MM.1S (cell line): ENCODE measurements at regions not wholly inside any gene's neighbourhood (a gene's known extent, or its start where the extent isn't known, plus 50 kb on each side); places are given as distances from the start of the nearest gene placed in this dataset.

Source experiments
- EZH2 ChIP-seq: fragments of 300-600 bp; sonication (generic); optimal IDR thresholded peaks from 2 replicates; pipeline ENCODE3; 2017; ENCODE audit warnings: low read depth, mild to moderate bottlenecking, antibody characterized with exemption, low read length, mixed read lengths
- EZH2phosphoT487 ChIP-seq: fragments of 300-600 bp; sonication (generic); IDR thresholded peaks from 2 replicates; pipeline ENCODE4 v1.6.1; 2018; ENCODE audit warnings: antibody characterized with exemption, low read length
- TF ChIP-seq, protein P1 (sequence below): fragments of 300-600 bp; sonication (generic); IDR thresholded peaks from 2 replicates; pipeline ENCODE4 v1.5.1; 2016; ENCODE audit warnings: antibody characterized with exemption, low read length, mixed read lengths

DNA sequence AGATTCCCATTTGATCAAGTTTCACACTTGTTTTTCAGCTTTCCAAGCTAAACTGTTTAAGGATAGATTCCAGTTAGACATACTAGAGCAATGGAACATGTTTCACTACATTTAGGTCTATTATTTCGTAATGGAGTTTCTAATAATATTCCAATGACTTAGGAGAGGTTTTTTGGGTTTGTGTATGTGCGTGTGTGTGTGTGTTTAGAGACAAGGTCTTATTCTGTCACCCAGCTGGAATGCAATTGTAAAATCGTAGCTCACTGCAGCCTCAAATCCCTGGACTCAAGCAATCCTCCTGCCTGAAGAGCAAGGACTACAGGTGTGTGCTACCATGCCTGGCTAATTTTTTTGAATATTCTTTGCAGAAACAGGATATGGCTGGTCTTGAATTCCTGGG, 426.3 kb downstream of the ZFHX3 start:
- TF ChIP-seq, protein P1, sequence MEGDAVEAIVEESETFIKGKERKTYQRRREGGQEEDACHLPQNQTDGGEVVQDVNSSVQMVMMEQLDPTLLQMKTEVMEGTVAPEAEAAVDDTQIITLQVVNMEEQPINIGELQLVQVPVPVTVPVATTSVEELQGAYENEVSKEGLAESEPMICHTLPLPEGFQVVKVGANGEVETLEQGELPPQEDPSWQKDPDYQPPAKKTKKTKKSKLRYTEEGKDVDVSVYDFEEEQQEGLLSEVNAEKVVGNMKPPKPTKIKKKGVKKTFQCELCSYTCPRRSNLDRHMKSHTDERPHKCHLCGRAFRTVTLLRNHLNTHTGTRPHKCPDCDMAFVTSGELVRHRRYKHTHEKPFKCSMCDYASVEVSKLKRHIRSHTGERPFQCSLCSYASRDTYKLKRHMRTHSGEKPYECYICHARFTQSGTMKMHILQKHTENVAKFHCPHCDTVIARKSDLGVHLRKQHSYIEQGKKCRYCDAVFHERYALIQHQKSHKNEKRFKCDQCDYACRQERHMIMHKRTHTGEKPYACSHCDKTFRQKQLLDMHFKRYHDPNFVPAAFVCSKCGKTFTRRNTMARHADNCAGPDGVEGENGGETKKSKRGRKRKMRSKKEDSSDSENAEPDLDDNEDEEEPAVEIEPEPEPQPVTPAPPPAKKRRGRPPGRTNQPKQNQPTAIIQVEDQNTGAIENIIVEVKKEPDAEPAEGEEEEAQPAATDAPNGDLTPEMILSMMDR, result no peak
- no peak for TF ChIP-seq EZH2
- no peak for TF ChIP-seq EZH2phosphoT487
